K562 (cell line): ENCODE measurements at regions not wholly inside any gene's neighbourhood (a gene's known extent, or its start where the extent isn't known, plus 50 kb on each side); places are given as distances from the start of the nearest gene placed in this dataset.

ENCODE experiments used
- ATAC-seq: fragments of 200-7000 bp; cut with Tn5 transposase; 3 replicates; pipeline ENCODE4 v1.9.1; 2020; ENCODE audit warnings: moderate library complexity
- BruUV-seq: library from RNA; stranded (reverse); fragments of 400-500 nt; replicated peaks from 2 replicates; lab custom pipeline; 2021; lab: Mats Ljungman, UMichigan
- CTCF ChIA-PET: fragments of 300-600 bp; formaldehyde crosslinking; extraction: SDS; loops from one replicate; lab custom pipeline; 2021; ENCODE audit warnings: low intra/inter-chr PET ratio; lab: Yijun Ruan, JAX
- POLR2A ChIA-PET: fragments of 300-600, 350-650 bp; sonication (Branson Sonifier 250); formaldehyde crosslinking; extraction: SDS; loops from one replicate; lab custom pipeline; 2021; ENCODE audit warnings: antibody characterized with exemption, inconsistent platforms; lab: Yijun Ruan, JAX
- DNase-seq, 4 experiments: peaks; one replicate each; pipeline versions ENCODE4 v3.0.0 to v3.0.0-alpha.2; 2011 to 2018; ENCODE audit warnings: low spot score in 3 of 4, mixed read lengths in 3 of 4; ENCODE audit errors: extremely low read depth in 1 of 4
- FAIRE-seq: peaks from 2 replicates; lab custom pipeline; 2011; peaks lifted over from hg19 to GRCh38; lab: Jason Lieb, UNC
- H2AFZ ChIP-seq: 2 replicates; pipeline ENCODE4 v1.6.0; 2011; ENCODE audit warnings: low read depth, low read length, control low read depth, inconsistent platforms
- H3K27ac ChIP-seq: fragments of 200-600 bp; 3 replicates; pipeline ENCODE4 v1.8.0; 2011; ENCODE audit warnings: low read depth, mild to moderate bottlenecking, control low read depth, inconsistent platforms, low read length, moderate library complexity, mixed read lengths; ENCODE audit errors: extremely low read depth
- H3K27me3 ChIP-seq, 2 experiments: fragments of 300-600 bp in 1 of 2; 2 replicates in 1 of 2; 3 replicates in 1 of 2; pipeline versions ENCODE4 v1.6.0 to v1.8.0; 2011; ENCODE audit warnings: inconsistent platforms in 2 of 2, low read length in 2 of 2, mild to moderate bottlenecking in 1 of 2, mixed read lengths in 1 of 2, moderate library complexity in 1 of 2; ENCODE audit not compliant: control insufficient read depth in 2 of 2, insufficient read depth in 2 of 2
- H3K36me3 ChIP-seq: fragments of 300-600 bp; 3 replicates; pipeline ENCODE4 v1.8.0; 2011; ENCODE audit warnings: mild to moderate bottlenecking, low read length, inconsistent platforms; ENCODE audit not compliant: control insufficient read depth, insufficient read depth
- H3K4me1 ChIP-seq, 2 experiments: fragments of 200-600 bp in 1 of 2; replicated peaks in 1 of 2; 2 replicates in 1 of 2; 3 replicates in 1 of 2; pipeline versions ENCODE4 v1.5.1 to v1.8.0; 2011; ENCODE audit warnings: inconsistent platforms in 2 of 2, low read length in 2 of 2, mild to moderate bottlenecking in 1 of 2, mixed read lengths in 1 of 2, moderate library complexity in 1 of 2; ENCODE audit not compliant: control insufficient read depth in 2 of 2, insufficient read depth in 2 of 2
- H3K4me2 ChIP-seq: 2 replicates; pipeline ENCODE4 v1.6.1; 2011; ENCODE audit warnings: low read length, control low read depth, inconsistent platforms, mixed read lengths; ENCODE audit not compliant: insufficient read depth
- H3K4me3 ChIP-seq: fragments of 200-600 bp; sonication (generic), shearing (Covaris generic); 2 replicates; pipeline ENCODE4 v1.5.1; 2016; ENCODE audit warnings: control low read depth, inconsistent platforms
- H3K79me2 ChIP-seq: fragments of 200-600 bp; 3 replicates; pipeline ENCODE4 v1.8.0; 2011; ENCODE audit warnings: low read length, inconsistent platforms; ENCODE audit not compliant: control insufficient read depth, insufficient read depth
- H3K9ac ChIP-seq, 2 experiments: 2 replicates each; pipeline versions ENCODE4 v1.6.0 to v1.6.1; 2011; ENCODE audit warnings: low read depth in 2 of 2, low read length in 2 of 2, control low read depth in 1 of 2, inconsistent platforms in 1 of 2, mild to moderate bottlenecking in 1 of 2, mixed read lengths in 1 of 2; ENCODE audit not compliant: insufficient read depth in 1 of 2
- H3K9me1 ChIP-seq: one replicate; pipeline ENCODE4 v1.6.0; 2011; ENCODE audit warnings: inconsistent platforms, mild to moderate bottlenecking, low read length, moderate library complexity; ENCODE audit not compliant: control insufficient read depth, insufficient read depth
- H3K9me3 ChIP-seq: replicated peaks from 2 replicates; pipeline ENCODE4 v1.5.1; 2011; ENCODE audit warnings: low read depth, low read length, inconsistent platforms; ENCODE audit not compliant: control insufficient read depth, insufficient read depth
- H4K20me1 ChIP-seq: replicated peaks from 2 replicates; pipeline ENCODE4 v1.6.1; 2011; ENCODE audit warnings: low read length, inconsistent platforms, mixed read lengths; ENCODE audit not compliant: control insufficient read depth, insufficient read depth
- CHD1 ChIP-seq: fragments of 200-600 bp; sonication (generic); IDR thresholded peaks from one replicate; pipeline ENCODE4 v1.6.1; 2012; ENCODE audit warnings: mild to moderate bottlenecking, moderate library complexity, low read length, inconsistent platforms
- CXXC5 ChIP-seq: fragments of 250-450 bp; sonication (Bioruptor Pico); IDR thresholded peaks from 2 replicates; pipeline ENCODE4 v1.8.0; 2022; ENCODE audit warnings: inconsistent platforms, mild to moderate bottlenecking, moderate library complexity
- HMG20B ChIP-seq: fragments of 250-450 bp; sonication (Bioruptor Pico); IDR thresholded peaks from 2 replicates; pipeline ENCODE4 v1.5.0; 2021; ENCODE audit warnings: mild to moderate bottlenecking
- HSF4 ChIP-seq: fragments of 250-450 bp; sonication (Bioruptor Pico); IDR thresholded peaks from 2 replicates; pipeline ENCODE4 v2.1.2; 2022; ENCODE audit warnings: mild to moderate bottlenecking, moderate library complexity, borderline replicate concordance
- KDM5B ChIP-seq: fragments of 200-600 bp; sonication (generic); IDR thresholded peaks from 2 replicates; pipeline ENCODE4 v1.6.1; 2012; ENCODE audit warnings: low read depth, mild to moderate bottlenecking, moderate library complexity, low read length, control low read depth, inconsistent platforms; ENCODE audit not compliant: insufficient replicate concordance
- PHTF2 ChIP-seq: fragments of 250-450 bp; sonication (Bioruptor Pico); IDR thresholded peaks from 2 replicates; pipeline ENCODE4 v1.5.0; 2021; ENCODE audit warnings: mild to moderate bottlenecking
- POLR2AphosphoS2 ChIP-seq: IDR thresholded peaks from 2 replicates; pipeline ENCODE4 v1.6.1; 2012; ENCODE audit warnings: low read length, improper control_type of control experiment
- SUPT5H ChIP-seq: fragments of 450-650 bp; IDR thresholded peaks from 2 replicates; pipeline ENCODE4 v1.6.1; 2016
- TAF15 ChIP-seq: fragments of 200-400 bp; formaldehyde crosslinking; IDR thresholded peaks from 2 replicates; pipeline ENCODE4 v1.6.1; 2017; ENCODE audit warnings: mild to moderate bottlenecking, low read depth, low read length, moderate library complexity
- ZNF174 ChIP-seq: fragments of 250-450 bp; sonication (Bioruptor Pico); IDR thresholded peaks from 2 replicates; pipeline ENCODE4 v1.4.0; 2020; ENCODE audit warnings: mild to moderate bottlenecking
- ZNF316 ChIP-seq: fragments of 450-650 bp; IDR thresholded peaks from 2 replicates; pipeline ENCODE4 v1.6.1; 2016
- ZNF408 ChIP-seq: fragments of 250-450 bp; sonication (Bioruptor Pico); IDR thresholded peaks from 2 replicates; pipeline ENCODE4 v1.4.0; 2020; ENCODE audit warnings: low read depth, mild to moderate bottlenecking, moderate library complexity
- ZNF41 ChIP-seq: fragments of 250-450 bp; sonication (Bioruptor Pico); conservative IDR thresholded peaks from 2 replicates; pipeline ENCODE4 v1.4.0; 2020; ENCODE audit warnings: mild to moderate bottlenecking
- WGBS: fragments of 100-300 bp; shearing (Covaris generic); methylation state at CpG from one replicate; pipeline ENCODE4 v1.1.6; 2016; ENCODE audit warnings: low coverage, mixed read lengths; ENCODE audit not compliant: insufficient coverage; ENCODE audit errors: missing lambda C conversion rate; 5-methylcytosine and 5-hydroxymethylcytosine counted together
- in situ Hi-C: fragments of 300-500 bp; cut with MboI; formaldehyde crosslinking; loops from 4 replicates; pipeline ENCODE4 v1.15.0; 2018; ENCODE audit warnings: inconsistent platforms, mixed read lengths
- intact Hi-C: fragments of 100-400 bp; cut with micrococcal nuclease; formaldehyde crosslinking; loops from 2 replicates; pipeline ENCODE4 v1.14.2; 2022
- TF ChIP-seq, protein P1 (sequence below): fragments of 250-450 bp; sonication (Bioruptor Pico); IDR thresholded peaks from 2 replicates; pipeline ENCODE4 v1.8.0; 2021; ENCODE audit warnings: moderate library complexity, mild to moderate bottlenecking, inconsistent platforms
- TF ChIP-seq, protein P2 (sequence below): fragments of 450-650 bp; formaldehyde crosslinking; IDR thresholded peaks from 2 replicates; pipeline ENCODE4 v1.4.0; 2020; ENCODE audit warnings: mild to moderate bottlenecking, mixed read lengths
- TF ChIP-seq, protein P3 (sequence below), 2 experiments: fragments of 450-650 bp; IDR thresholded peaks; 2 replicates each; pipeline ENCODE4 v1.6.1; 2018; ENCODE audit warnings: mild to moderate bottlenecking in 2 of 2, low read depth in 1 of 2; ENCODE audit not compliant: partially characterized antibody in 2 of 2
- TF ChIP-seq, protein P4 (sequence below): fragments of 250-450 bp; sonication (Bioruptor Pico); IDR thresholded peaks from 2 replicates; pipeline ENCODE4 v1.8.0; 2021; ENCODE audit warnings: borderline replicate concordance, mild to moderate bottlenecking, moderate library complexity; ENCODE audit not compliant: poor library complexity, severe bottlenecking

DNA sequence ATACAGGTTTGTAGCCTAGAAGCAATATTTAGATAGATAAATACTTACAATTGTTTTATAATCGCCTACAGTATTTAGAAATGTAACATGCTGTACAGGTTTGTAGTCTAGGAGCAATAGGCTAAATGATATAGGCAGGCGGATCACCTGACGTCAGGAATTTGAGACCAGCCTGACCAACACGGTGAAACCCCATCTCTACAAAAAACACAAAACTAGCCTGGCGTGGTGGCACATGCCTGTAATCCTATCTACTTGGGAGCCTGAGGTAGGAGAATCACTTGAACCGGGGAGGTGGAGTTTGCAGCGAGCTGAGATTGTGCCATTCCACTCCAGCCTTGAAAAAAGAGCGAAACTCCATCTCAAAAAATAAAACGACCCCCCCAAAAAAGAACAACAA lies 375.2 kb upstream of the EPHA3 start:
- H3K9ac ChIP-seq, result no peak overlapping the region
- H3K9me1 ChIP-seq, result no peaks in the 10 kb centered on the region
- no TSS peak for BruUV-seq
- DNase-seq (no peak), ATAC-seq (no peak), FAIRE-seq (no peak)
- no peak overlapping the region for H3K4me2 ChIP-seq
- no peak overlapping the region for H2AFZ ChIP-seq
- H3K27ac ChIP-seq, result no peak overlapping the region
- H3K4me1 ChIP-seq, result no peaks in the 10 kb centered on the region
- in situ Hi-C loops (no loop called here), intact Hi-C loops (no loop called here)
- no peaks in the 10 kb centered on the region for H3K27me3 ChIP-seq
- ChIA-PET POLR2A (no interaction called here), CTCF (no interaction called here)
- no peaks in the 10 kb centered on the region for H4K20me1 ChIP-seq
- WGBS, result 0% methylated on average over 6 of the region's 9 CpGs
- no peaks in the 10 kb centered on the region for H3K9me3 ChIP-seq
- no peaks in the 10 kb centered on the region for H3K79me2 ChIP-seq
- H3K36me3 ChIP-seq, result no peaks in the 10 kb centered on the region
- no peak overlapping the region for H3K4me3 ChIP-seq
- TF ChIP-seq, protein P1, sequence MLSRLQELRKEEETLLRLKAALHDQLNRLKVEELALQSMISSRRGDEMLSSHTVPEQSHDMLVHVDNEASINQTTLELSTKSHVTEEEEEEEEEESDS, result no peak
- TF ChIP-seq ZNF41 (no peak), SUPT5H (no peak), ZNF174 (CRISPR knock-in tag) (no peak), CHD1 (no peak), ZNF316 (no peak), KDM5B (no peak), POLR2AphosphoS2 (no peak), CXXC5 (CRISPR knock-in tag) (no peak), ZNF408 (no peak), TAF15 (no peak), HMG20B (CRISPR knock-in tag) (no peak), PHTF2 (CRISPR knock-in tag) (no peak), HSF4 (no peak)
- TF ChIP-seq, protein P2, sequence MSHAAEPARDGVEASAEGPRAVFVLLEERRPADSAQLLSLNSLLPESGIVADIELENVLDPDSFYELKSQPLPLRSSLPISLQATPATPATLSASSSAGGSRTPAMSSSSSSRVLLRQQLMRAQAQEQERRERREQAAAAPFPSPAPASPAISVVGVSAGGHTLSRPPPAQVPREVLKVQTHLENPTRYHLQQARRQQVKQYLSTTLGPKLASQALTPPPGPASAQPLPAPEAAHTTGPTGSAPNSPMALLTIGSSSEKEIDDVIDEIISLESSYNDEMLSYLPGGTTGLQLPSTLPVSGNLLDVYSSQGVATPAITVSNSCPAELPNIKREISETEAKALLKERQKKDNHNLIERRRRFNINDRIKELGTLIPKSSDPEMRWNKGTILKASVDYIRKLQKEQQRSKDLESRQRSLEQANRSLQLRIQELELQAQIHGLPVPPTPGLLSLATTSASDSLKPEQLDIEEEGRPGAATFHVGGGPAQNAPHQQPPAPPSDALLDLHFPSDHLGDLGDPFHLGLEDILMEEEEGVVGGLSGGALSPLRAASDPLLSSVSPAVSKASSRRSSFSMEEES, result no peak
- TF ChIP-seq, protein P3, sequence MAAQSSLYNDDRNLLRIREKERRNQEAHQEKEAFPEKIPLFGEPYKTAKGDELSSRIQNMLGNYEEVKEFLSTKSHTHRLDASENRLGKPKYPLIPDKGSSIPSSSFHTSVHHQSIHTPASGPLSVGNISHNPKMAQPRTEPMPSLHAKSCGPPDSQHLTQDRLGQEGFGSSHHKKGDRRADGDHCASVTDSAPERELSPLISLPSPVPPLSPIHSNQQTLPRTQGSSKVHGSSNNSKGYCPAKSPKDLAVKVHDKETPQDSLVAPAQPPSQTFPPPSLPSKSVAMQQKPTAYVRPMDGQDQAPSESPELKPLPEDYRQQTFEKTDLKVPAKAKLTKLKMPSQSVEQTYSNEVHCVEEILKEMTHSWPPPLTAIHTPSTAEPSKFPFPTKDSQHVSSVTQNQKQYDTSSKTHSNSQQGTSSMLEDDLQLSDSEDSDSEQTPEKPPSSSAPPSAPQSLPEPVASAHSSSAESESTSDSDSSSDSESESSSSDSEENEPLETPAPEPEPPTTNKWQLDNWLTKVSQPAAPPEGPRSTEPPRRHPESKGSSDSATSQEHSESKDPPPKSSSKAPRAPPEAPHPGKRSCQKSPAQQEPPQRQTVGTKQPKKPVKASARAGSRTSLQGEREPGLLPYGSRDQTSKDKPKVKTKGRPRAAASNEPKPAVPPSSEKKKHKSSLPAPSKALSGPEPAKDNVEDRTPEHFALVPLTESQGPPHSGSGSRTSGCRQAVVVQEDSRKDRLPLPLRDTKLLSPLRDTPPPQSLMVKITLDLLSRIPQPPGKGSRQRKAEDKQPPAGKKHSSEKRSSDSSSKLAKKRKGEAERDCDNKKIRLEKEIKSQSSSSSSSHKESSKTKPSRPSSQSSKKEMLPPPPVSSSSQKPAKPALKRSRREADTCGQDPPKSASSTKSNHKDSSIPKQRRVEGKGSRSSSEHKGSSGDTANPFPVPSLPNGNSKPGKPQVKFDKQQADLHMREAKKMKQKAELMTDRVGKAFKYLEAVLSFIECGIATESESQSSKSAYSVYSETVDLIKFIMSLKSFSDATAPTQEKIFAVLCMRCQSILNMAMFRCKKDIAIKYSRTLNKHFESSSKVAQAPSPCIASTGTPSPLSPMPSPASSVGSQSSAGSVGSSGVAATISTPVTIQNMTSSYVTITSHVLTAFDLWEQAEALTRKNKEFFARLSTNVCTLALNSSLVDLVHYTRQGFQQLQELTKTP (IDR thresholded peaks at IDR 0.05; ENCODE audit: low read depth in 1 of 2, partially characterized antibody in 2 of 2), result no peak
- TF ChIP-seq, protein P4, sequence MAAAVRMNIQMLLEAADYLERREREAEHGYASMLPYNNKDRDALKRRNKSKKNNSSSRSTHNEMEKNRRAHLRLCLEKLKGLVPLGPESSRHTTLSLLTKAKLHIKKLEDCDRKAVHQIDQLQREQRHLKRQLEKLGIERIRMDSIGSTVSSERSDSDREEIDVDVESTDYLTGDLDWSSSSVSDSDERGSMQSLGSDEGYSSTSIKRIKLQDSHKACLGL (CRISPR knock-in tag), result no peak
